Esophagus muscularis mucosa (tissue), 3 donors: ENCODE measurements at regions not wholly inside any gene's neighbourhood (a gene's known extent, or its start where the extent isn't known, plus 50 kb on each side); places are given as distances from the start of the nearest gene placed in this dataset.

Experiments used
- CTCF ChIP-seq, 3 experiments: fragments of 200-600 bp in 2 of 3; fragments of 450-650 bp in 1 of 3; sonication (generic) in 2 of 3; IDR thresholded peaks; one replicate each; pipeline ENCODE4 v1.5.1; 2017 to 2019; ENCODE audit warnings: antibody characterized with exemption in 3 of 3, mild to moderate bottlenecking in 2 of 3, moderate library complexity in 1 of 3
- POLR2A ChIP-seq: fragments of 450-650 bp; IDR thresholded peaks from one replicate; pipeline ENCODE4 v1.6.1; 2017; ENCODE audit warnings: antibody characterized with exemption, moderate library complexity, mild to moderate bottlenecking, low read depth

- no peak for TF ChIP-seq CTCF (IDR thresholded peaks at IDR 0.05)
- TF ChIP-seq POLR2A, result no peak
These were observed 110.2 kb upstream of the ELAC2 start for GRCh38 chr17:13127921-13128602.
